B cell (primary cell): ENCODE measurements at regions not wholly inside any gene's neighbourhood (a gene's known extent, or its start where the extent isn't known, plus 50 kb on each side); places are given as distances from the start of the nearest gene placed in this dataset.

ENCODE experiments used
- ATAC-seq: fragments of 200-7000 bp; cut with Tn5 transposase; one replicate; pipeline ENCODE4 v1.10.0; 2021; ENCODE audit warnings: low read depth, mild to moderate bottlenecking, moderate number of reproducible peaks, moderate library complexity
- CTCF ChIA-PET: fragments of 350-600 bp; sonication (Branson Sonifier 250); formaldehyde crosslinking; loops from one replicate; lab custom pipeline; 2021; ENCODE audit warnings: antibody characterized with exemption, inconsistent platforms; lab: Charles Lee
- POLR2A ChIA-PET: fragments of 350-600 bp; sonication (Branson Sonifier 250); formaldehyde crosslinking; loops from one replicate; lab custom pipeline; 2021; ENCODE audit warnings: antibody characterized with exemption; lab: Charles Lee
- DNase-seq: peaks from one replicate; pipeline ENCODE4 v3.0.0; 2013
- H2AFZ ChIP-seq: 2 replicates; pipeline ENCODE4 v1.6.1; 2012; ENCODE audit warnings: mild to moderate bottlenecking, low read depth, low read length; ENCODE audit not compliant: insufficient read depth, poor library complexity, severe bottlenecking
- H3K27ac ChIP-seq, 2 donors: 1 replicate in 1 of 2; 2 replicates in 1 of 2; pipeline ENCODE4 v1.5.1; 2012 to 2013; ENCODE audit warnings: low read length in 2 of 2, mild to moderate bottlenecking in 2 of 2, moderate library complexity in 1 of 2
- H3K27me3 ChIP-seq, 4 experiments: fragments of 200-600 bp in 1 of 4; sonication (generic) in 1 of 4; replicated peaks in 1 of 4; 1 replicate in 2 of 4; 2 replicates in 2 of 4; pipeline versions ENCODE4 v1.6.1 to v1.7.0; 2013 to 2016; ENCODE audit warnings: low read length in 3 of 4, mild to moderate bottlenecking in 2 of 4, mixed read lengths in 1 of 4, moderate library complexity in 1 of 4; ENCODE audit not compliant: insufficient read depth in 4 of 4, control insufficient read depth in 3 of 4; ENCODE audit errors: control extremely low read depth in 1 of 4
- H3K36me3 ChIP-seq, 2 experiments: replicated peaks in 1 of 2; 1 replicate in 1 of 2; 2 replicates in 1 of 2; pipeline versions ENCODE4 v1.6.1 to v1.7.1; 2013; ENCODE audit warnings: low read length in 1 of 2; ENCODE audit not compliant: insufficient read depth in 2 of 2, control insufficient read depth in 1 of 2; ENCODE audit errors: control extremely low read depth in 1 of 2, extremely low read depth in 1 of 2
- H3K4me1 ChIP-seq, 2 donors: fragments of 200-600 bp in 1 of 2; sonication (generic) in 1 of 2; 1 replicate in 1 of 2; 2 replicates in 1 of 2; pipeline versions ENCODE4 v1.5.1 to v1.6.1; 2013 to 2017; ENCODE audit warnings: low read length in 2 of 2; ENCODE audit not compliant: control insufficient read depth in 2 of 2, insufficient read depth in 2 of 2
- H3K4me2 ChIP-seq: replicated peaks from 2 replicates; pipeline ENCODE3; 2012; ENCODE audit warnings: mild to moderate bottlenecking, low read depth, low read length; ENCODE audit not compliant: poor library complexity, severe bottlenecking
- H3K4me3 ChIP-seq, 5 experiments: fragments of 200-600 bp in 1 of 5; sonication (generic) in 1 of 5; 1 replicate in 3 of 5; 2 replicates in 2 of 5; pipeline versions ENCODE4 v1.5.1 to v1.7.0; 2011 to 2016; ENCODE audit warnings: low read length in 4 of 5, mild to moderate bottlenecking in 4 of 5, low read depth in 2 of 5, control low read depth in 1 of 5, moderate library complexity in 1 of 5; ENCODE audit not compliant: insufficient read depth in 1 of 5; ENCODE audit errors: control extremely low read depth in 1 of 5, extremely low read depth in 1 of 5
- H3K79me2 ChIP-seq: fragments of 200-600 bp; sonication (generic); one replicate; pipeline ENCODE4 v1.6.0; 2016; ENCODE audit warnings: low read length; ENCODE audit not compliant: control insufficient read depth, insufficient read depth
- H3K9ac ChIP-seq: fragments of 200-600 bp; sonication (generic); 2 replicates; pipeline ENCODE4 v1.6.1; 2017; ENCODE audit warnings: mild to moderate bottlenecking, low read length, moderate library complexity
- H3K9me3 ChIP-seq, 3 donors: one replicate each; pipeline versions ENCODE4 v1.6.1 to v1.7.1; 2013; ENCODE audit warnings: low read length in 2 of 3; ENCODE audit not compliant: control insufficient read depth in 2 of 3, insufficient read depth in 1 of 3; ENCODE audit errors: control extremely low read depth in 1 of 3
- H4K20me1 ChIP-seq: 2 replicates; pipeline ENCODE4 v1.6.0; 2012; ENCODE audit warnings: mild to moderate bottlenecking, low read length; ENCODE audit not compliant: insufficient read depth, control insufficient read depth, poor library complexity, severe bottlenecking
- H3K27ac Mint-ChIP-seq: one replicate; pipeline ENCODE4 v1.8.0; 2021; ENCODE audit warnings: mixed read lengths
- H3K27me3 Mint-ChIP-seq: one replicate; pipeline ENCODE4 v1.8.0; 2021; ENCODE audit warnings: mixed read lengths
- H3K4me1 Mint-ChIP-seq: one replicate; pipeline ENCODE4 v1.8.0; 2021; ENCODE audit warnings: mixed read lengths
- H3K4me3 Mint-ChIP-seq: one replicate; pipeline ENCODE4 v1.8.0; 2021; ENCODE audit warnings: mixed read lengths
- H3K9me3 Mint-ChIP-seq: one replicate; pipeline ENCODE4 v1.8.0; 2022; ENCODE audit warnings: mixed read lengths; ENCODE audit not compliant: insufficient read depth
- CTCF ChIP-seq: fragments of 200-600 bp; IDR thresholded peaks from one replicate; pipeline ENCODE4 v1.8.0; 2022; ENCODE audit warnings: antibody characterized with exemption, mild to moderate bottlenecking
- EZH2 ChIP-seq: IDR thresholded peaks from 2 replicates; pipeline ENCODE4 v1.6.1; 2012; ENCODE audit warnings: borderline replicate concordance, low read depth, mild to moderate bottlenecking, moderate library complexity, low read length; ENCODE audit not compliant: insufficient read depth, poor library complexity, severe bottlenecking
- WGBS: methylation state at CpG from one replicate; pipeline ENCODE4 v1.1.5; 2013; ENCODE audit warnings: missing lambda C conversion rate; ENCODE audit not compliant: insufficient coverage; 5-methylcytosine and 5-hydroxymethylcytosine counted together
- intact Hi-C: fragments of 100-400 bp; cut with micrococcal nuclease; formaldehyde crosslinking; loops from one replicate; pipeline ENCODE4 v1.10.0; 2022

GRCh38 chr13:86567119-86567518, 767.9 kb upstream of the SLITRK6 start:
- no peaks in the 10 kb centered on the region for H3K9me3 Mint-ChIP-seq
- no peak for ATAC-seq
- no peaks in the 10 kb centered on the region for H3K79me2 ChIP-seq
- H3K27me3 ChIP-seq, result no peaks in the 10 kb centered on the region
- no peaks in the 10 kb centered on the region for H3K4me1 Mint-ChIP-seq
- H3K4me1 ChIP-seq, result no peaks in the 10 kb centered on the region
- no peak overlapping the region for H3K27ac Mint-ChIP-seq
- no peak for TF ChIP-seq EZH2
- TF ChIP-seq CTCF, result no peak
- peaks cover 0 to 3% (median 1%) of the 10 kb centered on the region in 3 donors for H3K9me3 ChIP-seq
- POLR2A ChIA-PET, result no interaction called here
- no peak overlapping the region for H3K27ac ChIP-seq
- no peaks in the 10 kb centered on the region for H4K20me1 ChIP-seq
- no peak for DNase-seq
- H2AFZ ChIP-seq, result no peak overlapping the region
- H3K36me3 ChIP-seq, result no peaks in the 10 kb centered on the region
- no peaks in the 10 kb centered on the region for H3K27me3 Mint-ChIP-seq
- no peak overlapping the region for H3K4me3 ChIP-seq
- intact Hi-C loops, result no loop called here
- WGBS, result 100% methylated on average over 1 of the region's 3 CpGs
- no peak overlapping the region for H3K9ac ChIP-seq
- no peak overlapping the region for H3K4me3 Mint-ChIP-seq
- no peak overlapping the region for H3K4me2 ChIP-seq
- CTCF ChIA-PET, result interaction anchor here (0.7 kb wide), 1 partner anchor 9 kb away, joined by 3 read pairs; no protein-coding TSS in a partner anchor

GRCh38 chr13:86569119-86569518, 769.9 kb upstream of the SLITRK6 start:
- no peaks in the 10 kb centered on the region for H3K36me3 ChIP-seq
- no peaks in the 10 kb centered on the region for H3K79me2 ChIP-seq
- DNase-seq (no peak), ATAC-seq (no peak)
- no peaks in the 10 kb centered on the region for H3K4me1 Mint-ChIP-seq
- no peaks in the 10 kb centered on the region for H4K20me1 ChIP-seq
- no peak overlapping the region for H3K27ac ChIP-seq
- no peaks in the 10 kb centered on the region for H3K9me3 Mint-ChIP-seq
- POLR2A ChIA-PET, result no interaction called here
- intact Hi-C loops, result no loop called here
- H3K4me1 ChIP-seq, result no peaks in the 10 kb centered on the region
- H3K4me3 ChIP-seq, result no peak overlapping the region
- no CpG with 5 or more reads among the region's 1 CpG for WGBS
- CTCF ChIA-PET, result no interaction called here
- no peak overlapping the region for H3K27ac Mint-ChIP-seq
- H3K27me3 ChIP-seq, result no peaks in the 10 kb centered on the region
- no peak overlapping the region for H3K9ac ChIP-seq
- no peak overlapping the region for H2AFZ ChIP-seq
- peaks cover 0 to 3% (median 1%) of the 10 kb centered on the region in 3 donors for H3K9me3 ChIP-seq
- H3K27me3 Mint-ChIP-seq, result no peaks in the 10 kb centered on the region
- no peak overlapping the region for H3K4me2 ChIP-seq
- TF ChIP-seq CTCF (no peak), EZH2 (no peak)
- H3K4me3 Mint-ChIP-seq, result no peak overlapping the region
